ENCODE measurements at regions not wholly inside any gene's neighbourhood (a gene's known extent, or its start where the extent isn't known, plus 50 kb on each side); places are given as distances from the start of the nearest gene placed in this dataset.

DNA sequence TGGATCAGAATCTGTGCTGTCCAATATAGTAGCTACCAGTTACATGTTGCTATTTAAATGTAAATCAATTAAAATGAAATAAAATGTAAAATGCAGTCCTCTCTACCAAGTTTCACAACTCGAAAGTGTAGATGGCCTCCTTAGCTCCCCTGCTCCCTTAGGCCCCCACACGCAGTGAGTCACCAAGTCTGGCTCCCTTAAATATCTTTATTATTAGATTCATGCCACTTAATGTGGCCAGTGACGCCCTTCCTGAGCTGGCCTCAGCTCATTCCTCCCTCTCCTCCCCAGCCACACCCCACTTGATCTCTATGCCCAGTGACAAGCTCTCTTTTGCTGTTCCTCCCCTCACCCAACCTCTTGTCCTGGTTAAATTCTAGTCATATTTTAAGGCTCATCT lies 88.4 kb upstream of the DNAH5 start:
- Histone ChIP-seq H3K9ac (ENCODE audit: control insufficient read depth, insufficient read depth, low read length) (no peak overlapping the region), H3K4me1 (ENCODE audit: control insufficient read depth, insufficient read depth, low read length) (no peaks in the 10 kb centered on the region), H4K20me1 (ENCODE audit: control insufficient read depth, insufficient read depth) (no peaks in the 10 kb centered on the region), H3K27me3 (replicated peaks in 1 of 2; ENCODE audit: control insufficient read depth in 2 of 2, insufficient read depth in 2 of 2, low read length in 1 of 2) (no peaks in the 10 kb centered on the region; a peak in 1 of 4 replicates), H2AFZ (ENCODE audit: control insufficient read depth, low read depth, low read length) (no peak overlapping the region), H3K4me3 (no peak overlapping the region), H3K27ac (ENCODE audit: control insufficient read depth, insufficient read depth) (no peak overlapping the region), H3K4me2 (ENCODE audit: control insufficient read depth, insufficient read depth) (no peak overlapping the region), H3K36me3 (ENCODE audit: control insufficient read depth in 2 of 2, insufficient read depth in 2 of 2, low read length in 1 of 2) (no peaks in the 10 kb centered on the region), H3K9me3 (replicated peaks; ENCODE audit: control insufficient read depth, insufficient read depth, low read length) (no peaks in the 10 kb centered on the region), H3K79me2 (ENCODE audit: control insufficient read depth, insufficient read depth, low read length) (no peaks in the 10 kb centered on the region)
- TF ChIP-seq BMI1 (IDR thresholded peaks at IDR 0.05; ENCODE audit: borderline replicate concordance) = no peak
- no peak for TF ChIP-seq EED (IDR thresholded peaks at IDR 0.05; ENCODE audit: low read depth)
- no peak for TF ChIP-seq JUND (IDR thresholded peaks at IDR 0.05; ENCODE audit: low read depth, low read length)
- no peak for TF ChIP-seq SP1 (IDR thresholded peaks at IDR 0.05; ENCODE audit: low read depth, low read length)
- 31% methylated on average over 3 of the region's 3 CpGs for WGBS (ENCODE audit: insufficient coverage, insufficient replicate concordance, low lambda C conversion rate, missing lambda C conversion rate)
- SMC1A ChIA-PET (ENCODE audit: uncharacterized antibody, unreplicated experiment) = no interaction called here
- FAIRE-seq (no peak), DNase-seq (ENCODE audit: low read depth, low spot score) (no peak), ATAC-seq (no peak)
- in situ Hi-C loops (cut with MboI) (no loop called here), intact Hi-C loops (cut with micrococcal nuclease; ENCODE audit: unreplicated experiment) (no loop called here)
- POLR2A ChIA-PET = no interaction called here
- RAD21 ChIA-PET (ENCODE audit: unreplicated experiment) = no interaction called here
- no TSS peak for BruUV-seq (replicated peaks)
- CTCF ChIA-PET = no interaction called here

DNA sequence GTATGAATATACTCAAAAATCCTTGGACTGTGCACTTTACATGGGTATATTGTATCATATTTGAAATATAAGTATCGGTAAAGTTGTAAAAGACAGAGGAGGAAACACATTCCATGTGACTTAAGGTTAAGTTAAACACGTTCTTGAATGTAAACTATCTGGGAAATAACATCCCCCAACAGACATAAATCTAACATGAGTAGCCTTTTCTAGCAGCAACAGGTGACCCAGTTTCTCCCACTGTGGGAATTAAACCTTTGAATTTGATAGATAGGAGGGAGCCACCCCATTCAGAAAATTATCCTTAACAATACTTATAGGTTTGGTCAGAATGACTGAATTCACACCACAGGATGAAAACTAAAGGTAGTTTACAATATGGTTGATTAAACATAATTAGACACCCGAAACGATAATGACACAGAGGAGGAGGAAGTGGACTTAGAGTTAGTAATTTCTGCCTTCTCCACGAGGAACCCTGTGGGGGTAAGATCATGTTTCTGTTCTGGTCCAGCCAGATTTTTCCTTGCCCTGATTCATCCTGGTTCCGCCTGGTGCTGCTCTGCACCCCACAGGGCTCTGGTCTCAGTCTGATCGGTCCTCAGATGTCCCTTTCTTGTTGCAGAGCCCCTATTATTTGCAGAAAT lies 84.6 kb upstream of the DNAH5 start:
- TF ChIP-seq IKZF2 (IDR thresholded peaks at IDR 0.05) (peak; percentile 39 to 49; a peak in 2 of 4 replicates), HCFC1 (IDR thresholded peaks at IDR 0.05; ENCODE audit: low read length) (no peak), SREBF1 (IDR thresholded peaks at IDR 0.05; ENCODE audit: low read length) (no peak), NR2C1 (IDR thresholded peaks at IDR 0.05) (no peak), SPI1 (IDR thresholded peaks at IDR 0.05; ENCODE audit: borderline replicate concordance, insufficient read depth, low read depth, low read length) (peak; percentile 47; the same call in 1 of the 2 replicates), CHD2 (IDR thresholded peaks at IDR 0.05; ENCODE audit: borderline replicate concordance, low read depth, low read length) (no peak), ZBTB33 (IDR thresholded peaks at IDR 0.05) (no peak), MTA2 (IDR thresholded peaks at IDR 0.05; ENCODE audit: low read depth) (peak; percentile 77), ZNF217 (IDR thresholded peaks at IDR 0.05) (no peak), DPF2 (IDR thresholded peaks at IDR 0.05) (0 out of 2 replicates have a peak, but pooled peaks have one; percentile 36), IKZF1 (conservative IDR thresholded peaks at IDR 0.05) (peak; percentile 40; the same call in 1 of the 2 replicates), NFIC (IDR thresholded peaks at IDR 0.05; ENCODE audit: low read depth, low read length) (no peak), SMAD5 (IDR thresholded peaks at IDR 0.05; ENCODE audit: low read depth) (no peak)
- ChIA-PET POLR2A (no interaction called here), CTCF (no interaction called here), RAD21 (ENCODE audit: unreplicated experiment) (interaction anchor here (1.1 kb wide), 1 partner anchor 10 kb away, joined by 3 read pairs; no protein-coding TSS in a partner anchor), SMC1A (ENCODE audit: uncharacterized antibody, unreplicated experiment) (no interaction called here)
- no peak overlapping the region for H3K4me3 ChIP-seq
- WGBS (ENCODE audit: insufficient coverage, insufficient replicate concordance, low lambda C conversion rate, missing lambda C conversion rate) = 21% methylated on average over 7 of the region's 7 CpGs
- H2AFZ ChIP-seq (ENCODE audit: control insufficient read depth, low read depth, low read length) = no peak overlapping the region
- intact Hi-C loops (cut with micrococcal nuclease; ENCODE audit: unreplicated experiment) (no loop called here), in situ Hi-C loops (cut with MboI) (no loop called here)
- no peaks in the 10 kb centered on the region for H3K36me3 ChIP-seq (ENCODE audit: control insufficient read depth in 2 of 2, insufficient read depth in 2 of 2, low read length in 1 of 2)
- ATAC-seq (peak; percentile 47), FAIRE-seq (no peak), DNase-seq (ENCODE audit: low read depth, low spot score) (no peak)
- no peaks in the 10 kb centered on the region for H3K9me3 ChIP-seq (replicated peaks; ENCODE audit: control insufficient read depth, insufficient read depth, low read length)
- no peaks in the 10 kb centered on the region for H3K4me1 ChIP-seq (ENCODE audit: control insufficient read depth, insufficient read depth, low read length)
- no peaks in the 10 kb centered on the region for H3K79me2 ChIP-seq (ENCODE audit: control insufficient read depth, insufficient read depth, low read length)
- no peak overlapping the region for H3K4me2 ChIP-seq (ENCODE audit: control insufficient read depth, insufficient read depth)
- no peak overlapping the region for H3K27ac ChIP-seq (ENCODE audit: control insufficient read depth, insufficient read depth)
- no peaks in the 10 kb centered on the region; a peak in 1 of 4 replicates for H3K27me3 ChIP-seq (replicated peaks in 1 of 2; ENCODE audit: control insufficient read depth in 2 of 2, insufficient read depth in 2 of 2, low read length in 1 of 2)
- BruUV-seq (replicated peaks) = no TSS peak
- no peak overlapping the region for H3K9ac ChIP-seq (ENCODE audit: control insufficient read depth, insufficient read depth, low read length)
- H4K20me1 ChIP-seq (ENCODE audit: control insufficient read depth, insufficient read depth) = no peaks in the 10 kb centered on the region
